Neural progenitor cell (in vitro differentiated cells): ENCODE measurements at regions not wholly inside any gene's neighbourhood (a gene's known extent, or its start where the extent isn't known, plus 50 kb on each side); places are given as distances from the start of the nearest gene placed in this dataset.

Experiments
- DNase-seq: peaks from one replicate; pipeline ENCODE4 v3.0.0-alpha.2; 2016; ENCODE audit warnings: low spot score
- H2AFZ ChIP-seq: fragments of 200-600 bp; sonication (generic); replicated peaks from 2 replicates; pipeline ENCODE4 v1.6.1; 2016; ENCODE audit warnings: antibody characterized with exemption
- H3F3A ChIP-seq: fragments of 200-600 bp; sonication (generic); 2 replicates; pipeline ENCODE4 v1.6.1; 2016; ENCODE audit warnings: antibody characterized with exemption, low read depth
- H3K27ac ChIP-seq: fragments of 200-600 bp; sonication (generic); 2 replicates; pipeline ENCODE4 v1.5.1; 2016; ENCODE audit warnings: mild to moderate bottlenecking
- H3K27me3 ChIP-seq: fragments of 200-600 bp; sonication (generic); 2 replicates; pipeline ENCODE4 v1.6.1; 2016; ENCODE audit warnings: mild to moderate bottlenecking, moderate library complexity
- H3K36me3 ChIP-seq: fragments of 200-600 bp; sonication (generic); 2 replicates; pipeline ENCODE4 v1.5.1; 2016
- H3K4me1 ChIP-seq: fragments of 200-600 bp; sonication (generic); 2 replicates; pipeline ENCODE4 v1.6.1; 2016; ENCODE audit warnings: mixed run types
- H3K4me2 ChIP-seq: fragments of 200-600 bp; sonication (generic); 2 replicates; pipeline ENCODE4 v1.6.1; 2016
- H3K4me3 ChIP-seq: fragments of 200-600 bp; sonication (generic); 2 replicates; pipeline ENCODE4 v1.5.1; 2016
- H3K79me2 ChIP-seq: fragments of 200-600 bp; sonication (generic); 2 replicates; pipeline ENCODE4 v1.6.1; 2016; ENCODE audit warnings: low read depth
- H3K9ac ChIP-seq: fragments of 200-600 bp; sonication (generic); 2 replicates; pipeline ENCODE4 v1.6.1; 2016
- H3K9me3 ChIP-seq: fragments of 200-600 bp; sonication (generic); 2 replicates; pipeline ENCODE4 v1.5.1; 2016; ENCODE audit warnings: low read depth
- H4K20me1 ChIP-seq: fragments of 200-600 bp; sonication (generic); 2 replicates; pipeline ENCODE4 v1.6.1; 2016; ENCODE audit warnings: low read depth
- H3K27ac Mint-ChIP-seq: 3 replicates; pipeline ENCODE4 v1.8.0; 2021; ENCODE audit warnings: mixed read lengths
- H3K27me3 Mint-ChIP-seq: 2 replicates; pipeline ENCODE4 v1.8.0; 2022; ENCODE audit warnings: low read depth, mild to moderate bottlenecking, inconsistent platforms, moderate library complexity, mixed read lengths; ENCODE audit not compliant: insufficient read depth
- H3K36me3 Mint-ChIP-seq: 3 replicates; pipeline ENCODE4 v1.8.0; 2021; ENCODE audit warnings: mixed read lengths
- H3K4me1 Mint-ChIP-seq: 3 replicates; pipeline ENCODE4 v1.8.0; 2021; ENCODE audit warnings: mixed read lengths
- H3K4me3 Mint-ChIP-seq: 3 replicates; pipeline ENCODE4 v1.8.0; 2021; ENCODE audit warnings: mild to moderate bottlenecking, moderate library complexity, mixed read lengths
- H3K9me3 Mint-ChIP-seq: 3 replicates; pipeline ENCODE4 v1.8.0; 2020; ENCODE audit warnings: mixed read lengths
- EZH2 ChIP-seq: fragments of 200-600 bp; sonication (generic); IDR thresholded peaks from 2 replicates; pipeline ENCODE4 v1.6.1; 2017; ENCODE audit warnings: antibody characterized with exemption, mild to moderate bottlenecking, moderate library complexity
- EZH2phosphoT487 ChIP-seq: fragments of 200-600 bp; sonication (generic); IDR thresholded peaks from 2 replicates; pipeline ENCODE4 v1.6.1; 2017; ENCODE audit warnings: antibody characterized with exemption
- TF ChIP-seq, protein P1 (sequence below): fragments of 200-600 bp; sonication (generic); IDR thresholded peaks from 2 replicates; pipeline ENCODE4 v1.5.1; 2017; ENCODE audit warnings: antibody characterized with exemption, mild to moderate bottlenecking

DNA sequence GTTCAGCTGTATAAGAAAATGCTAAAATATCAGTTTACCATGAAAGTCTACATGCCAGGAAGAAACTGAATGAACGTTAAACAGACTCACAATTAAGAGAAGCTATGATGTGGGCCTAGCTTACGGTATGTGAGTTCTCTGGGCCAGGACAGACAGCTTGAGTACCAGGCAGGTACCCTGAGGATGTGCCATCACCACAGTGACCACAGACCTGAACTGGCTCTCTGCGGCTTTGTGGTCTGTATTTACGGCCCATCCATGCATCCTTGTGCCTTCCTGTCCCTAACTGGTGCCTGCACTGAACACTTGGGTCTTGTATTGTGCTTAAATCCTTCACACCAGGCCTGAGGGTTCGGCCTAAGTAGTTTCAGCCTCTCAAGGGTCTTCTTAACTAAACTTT lies 467.5 kb upstream of the PPP2R3A start:
- no peaks in the 10 kb centered on the region for H3K9me3 ChIP-seq
- no peaks in the 10 kb centered on the region for H3K79me2 ChIP-seq
- no peaks in the 10 kb centered on the region for H3K9me3 Mint-ChIP-seq
- no peak for DNase-seq
- no peak overlapping the region for H2AFZ ChIP-seq
- H3K4me1 ChIP-seq = peaks cover 4% of the 10 kb centered on the region
- H3K4me3 ChIP-seq = no peak overlapping the region
- H3K27me3 Mint-ChIP-seq = peaks cover 5% of the 10 kb centered on the region
- TF ChIP-seq EZH2phosphoT487 (no peak), EZH2 (no peak)
- TF ChIP-seq, protein P1, sequence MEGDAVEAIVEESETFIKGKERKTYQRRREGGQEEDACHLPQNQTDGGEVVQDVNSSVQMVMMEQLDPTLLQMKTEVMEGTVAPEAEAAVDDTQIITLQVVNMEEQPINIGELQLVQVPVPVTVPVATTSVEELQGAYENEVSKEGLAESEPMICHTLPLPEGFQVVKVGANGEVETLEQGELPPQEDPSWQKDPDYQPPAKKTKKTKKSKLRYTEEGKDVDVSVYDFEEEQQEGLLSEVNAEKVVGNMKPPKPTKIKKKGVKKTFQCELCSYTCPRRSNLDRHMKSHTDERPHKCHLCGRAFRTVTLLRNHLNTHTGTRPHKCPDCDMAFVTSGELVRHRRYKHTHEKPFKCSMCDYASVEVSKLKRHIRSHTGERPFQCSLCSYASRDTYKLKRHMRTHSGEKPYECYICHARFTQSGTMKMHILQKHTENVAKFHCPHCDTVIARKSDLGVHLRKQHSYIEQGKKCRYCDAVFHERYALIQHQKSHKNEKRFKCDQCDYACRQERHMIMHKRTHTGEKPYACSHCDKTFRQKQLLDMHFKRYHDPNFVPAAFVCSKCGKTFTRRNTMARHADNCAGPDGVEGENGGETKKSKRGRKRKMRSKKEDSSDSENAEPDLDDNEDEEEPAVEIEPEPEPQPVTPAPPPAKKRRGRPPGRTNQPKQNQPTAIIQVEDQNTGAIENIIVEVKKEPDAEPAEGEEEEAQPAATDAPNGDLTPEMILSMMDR = no peak
- no peak overlapping the region for H3K4me3 Mint-ChIP-seq
- H3K27ac Mint-ChIP-seq = no peak overlapping the region
- H4K20me1 ChIP-seq = no peaks in the 10 kb centered on the region
- H3K27me3 ChIP-seq = no peaks in the 10 kb centered on the region
- H3K27ac ChIP-seq = no peak overlapping the region
- peaks cover under 1% of the 10 kb centered on the region for H3F3A ChIP-seq
- no peaks in the 10 kb centered on the region for H3K4me1 Mint-ChIP-seq
- H3K36me3 Mint-ChIP-seq = no peaks in the 10 kb centered on the region
- no peak overlapping the region for H3K4me2 ChIP-seq
- H3K9ac ChIP-seq = no peak overlapping the region
- no peaks in the 10 kb centered on the region for H3K36me3 ChIP-seq

DNA sequence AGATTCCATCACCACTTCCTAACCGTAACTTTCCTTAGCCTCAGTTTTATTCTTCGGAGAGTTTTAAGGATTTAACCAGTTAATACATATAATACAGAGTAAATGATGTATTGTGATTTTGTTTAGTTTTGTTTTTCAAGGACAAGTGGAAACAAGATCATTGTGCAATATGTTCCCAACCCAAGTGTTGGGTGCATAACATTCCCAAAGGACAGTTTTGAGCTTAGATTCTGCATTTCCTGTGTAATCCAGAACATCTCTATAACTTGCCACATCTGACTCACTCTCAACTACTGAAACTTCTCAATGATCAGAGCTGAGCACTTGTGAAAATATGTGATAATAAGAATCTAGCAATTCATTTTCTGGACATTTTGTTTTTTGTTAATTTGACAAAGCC lies 466.1 kb upstream of the PPP2R3A start:
- Mint-ChIP-seq H3K4me3 (no peak overlapping the region), H3K4me1 (peaks cover 9% of the 10 kb centered on the region), H3K9me3 (no peaks in the 10 kb centered on the region), H3K27ac (no peak overlapping the region), H3K36me3 (no peaks in the 10 kb centered on the region), H3K27me3 (peaks cover 5% of the 10 kb centered on the region)
- TF ChIP-seq EZH2phosphoT487 (no peak), EZH2 (no peak)
- TF ChIP-seq, protein P1 = no peak
- Histone ChIP-seq H3K9me3 (no peaks in the 10 kb centered on the region), H3K79me2 (no peaks in the 10 kb centered on the region), H2AFZ (no peak overlapping the region), H4K20me1 (no peaks in the 10 kb centered on the region), H3K4me1 (peaks cover 16% of the 10 kb centered on the region), H3K36me3 (no peaks in the 10 kb centered on the region), H3K4me2 (no peak overlapping the region), H3K27me3 (no peaks in the 10 kb centered on the region), H3F3A (peaks cover 9% of the 10 kb centered on the region), H3K9ac (no peak overlapping the region), H3K4me3 (no peak overlapping the region), H3K27ac (no peak overlapping the region)
- no peak for DNase-seq

DNA sequence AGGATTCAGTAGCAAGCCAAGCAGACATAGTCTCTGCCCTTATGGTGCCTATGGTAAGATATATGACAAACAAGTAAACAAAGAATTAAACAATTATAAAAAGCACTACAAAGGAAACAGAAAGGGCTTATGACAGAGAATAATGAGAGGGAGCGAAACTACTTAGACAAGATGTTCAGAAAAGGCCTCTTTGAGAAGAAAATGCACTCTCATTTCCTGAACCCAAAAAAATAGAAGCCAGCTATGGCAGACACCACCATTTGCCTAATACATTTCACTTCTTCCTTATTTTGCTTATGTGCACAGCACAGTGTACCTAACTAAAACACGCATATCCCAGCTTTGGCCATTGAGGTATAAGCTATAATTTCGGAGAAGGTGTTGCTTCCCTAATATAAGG lies 465.5 kb upstream of the PPP2R3A start:
- DNase-seq = no peak
- TF ChIP-seq EZH2phosphoT487 = no peak
- TF ChIP-seq EZH2 = no peak
- TF ChIP-seq, protein P1 = no peak
- H3K9me3 ChIP-seq = no peaks in the 10 kb centered on the region
- H3K4me1 Mint-ChIP-seq = peaks cover 12% of the 10 kb centered on the region
- H3K4me3 Mint-ChIP-seq = no peak overlapping the region
- H3K36me3 ChIP-seq = no peaks in the 10 kb centered on the region
- no peaks in the 10 kb centered on the region for H3K27me3 ChIP-seq
- no peaks in the 10 kb centered on the region for H3K79me2 ChIP-seq
- H3K27me3 Mint-ChIP-seq = peaks cover 5% of the 10 kb centered on the region
- H4K20me1 ChIP-seq = no peaks in the 10 kb centered on the region
- H3F3A ChIP-seq = peaks cover 9% of the 10 kb centered on the region
- H3K27ac ChIP-seq = no peak overlapping the region
- H3K4me2 ChIP-seq = no peak overlapping the region
- H3K4me1 ChIP-seq = peaks cover 16% of the 10 kb centered on the region
- H3K4me3 ChIP-seq = no peak overlapping the region
- no peaks in the 10 kb centered on the region for H3K9me3 Mint-ChIP-seq
- H3K9ac ChIP-seq = no peak overlapping the region
- H2AFZ ChIP-seq = no peak overlapping the region
- H3K27ac Mint-ChIP-seq = no peak overlapping the region
- H3K36me3 Mint-ChIP-seq = no peaks in the 10 kb centered on the region
